ENCODE measurements at regions not wholly inside any gene's neighbourhood (a gene's known extent, or its start where the extent isn't known, plus 50 kb on each side); places are given as distances from the start of the nearest gene placed in this dataset. TPM values are rescaled to one million over a fixed set of nuclear protein-coding genes. Genes with fewer than 3 reads are reported as not detected.

Small RNAs in the stretch of these regions (small RNA-seq; reads per million reads assigned to genes)
- gene AL365434.2 (ENCODE audit: insufficient read length, low read depth): not detected
